OCI-LY7 (cell line): ENCODE measurements at regions not wholly inside any gene's neighbourhood (a gene's known extent, or its start where the extent isn't known, plus 50 kb on each side); places are given as distances from the start of the nearest gene placed in this dataset.

Experiments used
- CTCF ChIP-seq: fragments of 200-600 bp; sonication (generic); conservative IDR thresholded peaks from 2 replicates; pipeline ENCODE4 v1.5.1; 2014; ENCODE audit warnings: mild to moderate bottlenecking, antibody characterized with exemption, low read length, moderate library complexity, mixed read lengths
- EZH2phosphoT487 ChIP-seq: fragments of 200-600 bp; sonication (generic); IDR thresholded peaks from 2 replicates; pipeline ENCODE4 v1.6.1; 2018; ENCODE audit warnings: low read depth, borderline replicate concordance, mild to moderate bottlenecking, mixed run types, antibody characterized with exemption, low read length, moderate library complexity, mixed read lengths

DNA sequence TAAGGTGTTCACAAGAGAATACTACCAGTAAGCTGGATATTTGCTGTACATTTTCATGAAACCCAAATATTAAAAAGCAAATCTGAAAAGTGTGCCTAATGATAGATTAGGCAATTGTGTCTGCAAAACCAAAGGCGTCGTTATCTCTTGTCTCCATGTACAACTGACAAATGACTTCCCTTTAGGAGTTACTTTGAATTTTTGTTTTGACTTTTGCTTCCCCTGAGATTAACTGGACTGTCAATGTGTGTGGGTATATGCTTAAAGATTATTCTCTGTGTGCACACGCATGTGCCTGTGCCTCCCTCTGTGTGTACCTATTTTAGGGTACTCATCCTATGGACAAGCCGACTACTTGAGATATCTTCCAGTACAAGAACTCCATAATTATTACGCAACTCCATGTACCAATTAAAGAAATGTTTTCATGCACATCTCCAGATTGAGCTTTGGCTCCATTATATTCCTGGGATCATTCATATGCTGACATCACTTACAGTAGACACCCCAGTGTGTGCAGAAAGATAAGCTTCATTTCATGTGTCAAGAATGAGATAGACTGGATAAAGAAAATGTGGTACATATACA, 431.2 kb upstream of the ADAMTS9 start:
- TF ChIP-seq CTCF, result no peak
- no peak for TF ChIP-seq EZH2phosphoT487
